AG09309 (cell line): ENCODE measurements at regions not wholly inside any gene's neighbourhood (a gene's known extent, or its start where the extent isn't known, plus 50 kb on each side); places are given as distances from the start of the nearest gene placed in this dataset.

Source experiments
- DNase-seq: peaks from one replicate; pipeline ENCODE4 v3.0.0-alpha.2; 2010; ENCODE audit warnings: low read depth
- H3K4me3 ChIP-seq: 2 replicates; pipeline ENCODE4 v1.5.1; 2011; ENCODE audit warnings: mild to moderate bottlenecking, low read depth, low read length, moderate library complexity; ENCODE audit not compliant: control insufficient read depth
- TF ChIP-seq, protein P1 (sequence below): IDR thresholded peaks from 2 replicates; pipeline ENCODE4 v1.5.1; 2011; ENCODE audit warnings: mild to moderate bottlenecking, low read depth, low read length, inconsistent platforms; ENCODE audit not compliant: insufficient read depth, control insufficient read depth; ENCODE audit errors: missing control alignments

GRCh38 chr5:170444969-170445505 lies 55.9 kb upstream of the KCNMB1 start:
- no peak for DNase-seq
- no peak overlapping the region for H3K4me3 ChIP-seq
- TF ChIP-seq, protein P1, sequence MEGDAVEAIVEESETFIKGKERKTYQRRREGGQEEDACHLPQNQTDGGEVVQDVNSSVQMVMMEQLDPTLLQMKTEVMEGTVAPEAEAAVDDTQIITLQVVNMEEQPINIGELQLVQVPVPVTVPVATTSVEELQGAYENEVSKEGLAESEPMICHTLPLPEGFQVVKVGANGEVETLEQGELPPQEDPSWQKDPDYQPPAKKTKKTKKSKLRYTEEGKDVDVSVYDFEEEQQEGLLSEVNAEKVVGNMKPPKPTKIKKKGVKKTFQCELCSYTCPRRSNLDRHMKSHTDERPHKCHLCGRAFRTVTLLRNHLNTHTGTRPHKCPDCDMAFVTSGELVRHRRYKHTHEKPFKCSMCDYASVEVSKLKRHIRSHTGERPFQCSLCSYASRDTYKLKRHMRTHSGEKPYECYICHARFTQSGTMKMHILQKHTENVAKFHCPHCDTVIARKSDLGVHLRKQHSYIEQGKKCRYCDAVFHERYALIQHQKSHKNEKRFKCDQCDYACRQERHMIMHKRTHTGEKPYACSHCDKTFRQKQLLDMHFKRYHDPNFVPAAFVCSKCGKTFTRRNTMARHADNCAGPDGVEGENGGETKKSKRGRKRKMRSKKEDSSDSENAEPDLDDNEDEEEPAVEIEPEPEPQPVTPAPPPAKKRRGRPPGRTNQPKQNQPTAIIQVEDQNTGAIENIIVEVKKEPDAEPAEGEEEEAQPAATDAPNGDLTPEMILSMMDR, result no peak

DNA sequence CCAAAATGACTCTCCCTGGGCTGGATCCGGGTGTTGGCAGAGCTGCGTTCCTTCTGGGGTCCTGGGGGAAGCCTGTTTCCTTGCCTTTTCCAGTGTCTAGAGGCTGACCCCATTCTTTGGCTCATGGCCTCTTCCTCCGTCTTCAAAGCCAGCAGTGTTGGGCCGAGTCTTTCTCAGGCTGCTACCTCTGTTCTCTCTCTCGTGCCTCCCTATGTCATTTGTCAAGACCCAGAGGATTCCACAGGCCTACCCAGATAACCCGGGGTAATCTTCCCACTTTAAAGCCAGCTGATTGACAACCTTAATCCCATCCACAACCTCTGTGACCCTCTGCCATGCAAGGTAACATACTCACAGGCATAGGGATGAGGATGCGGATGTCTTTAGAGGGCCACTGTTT lies 55.0 kb upstream of the KCNMB1 start:
- TF ChIP-seq, protein P1, result no peak
- no peak for DNase-seq
- H3K4me3 ChIP-seq, result no peak overlapping the region

- DNase-seq, result no peak
- TF ChIP-seq, protein P1, result no peak
- no peak overlapping the region for H3K4me3 ChIP-seq
Observed at GRCh38 chr5:170443624-170444023, 54.5 kb upstream of the KCNMB1 start.

GRCh38 chr5:170442921-170443320 lies 53.8 kb upstream of the KCNMB1 start:
- no peak for DNase-seq
- H3K4me3 ChIP-seq, result no peak overlapping the region
- TF ChIP-seq, protein P1, result no peak

- TF ChIP-seq, protein P1, result no peak
- no peak overlapping the region for H3K4me3 ChIP-seq
- DNase-seq, result no peak
Observed at GRCh38 chr5:170442391-170442790, 53.2 kb upstream of the KCNMB1 start.

DNA sequence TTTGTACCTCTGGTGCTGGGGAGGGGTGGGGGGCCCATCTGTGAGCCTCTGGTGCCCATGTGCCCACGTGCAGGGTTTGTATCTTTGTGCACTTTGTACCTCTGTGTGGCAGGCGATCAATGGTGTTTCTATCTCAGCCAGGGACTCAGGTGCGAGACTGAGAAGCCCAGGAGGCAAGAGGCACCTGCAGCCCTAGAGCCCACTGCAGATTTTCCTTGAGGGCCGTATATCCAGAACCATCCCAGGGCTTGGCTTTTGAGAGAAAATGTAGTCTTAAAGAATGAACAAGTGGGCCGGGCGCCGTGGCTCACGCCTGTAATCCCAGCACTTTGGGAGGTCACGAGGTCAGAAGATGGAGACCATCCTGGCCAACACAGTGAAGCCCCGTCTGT lies 52.2 kb upstream of the KCNMB1 start:
- H3K4me3 ChIP-seq, result no peak overlapping the region
- DNase-seq, result no peak
- TF ChIP-seq, protein P1, result no peak
